Liver (tissue), 3 donors: ENCODE measurements at regions not wholly inside any gene's neighbourhood (a gene's known extent, or its start where the extent isn't known, plus 50 kb on each side); places are given as distances from the start of the nearest gene placed in this dataset.

Experiments
- RAD21 ChIP-seq, 2 donors: IDR thresholded peaks; 2 replicates each; pipeline ENCODE4 v1.6.1; 2016; ENCODE audit warnings: antibody characterized with exemption in 2 of 2, mild to moderate bottlenecking in 2 of 2
- RXRA ChIP-seq, 2 donors: IDR thresholded peaks; 2 replicates each; pipeline ENCODE4 v1.6.1; 2017 to 2018; ENCODE audit warnings: antibody characterized with exemption in 2 of 2, mild to moderate bottlenecking in 1 of 2
- TF ChIP-seq, protein P1 (sequence below): fragments of 150-350 bp; IDR thresholded peaks from 2 replicates; pipeline ENCODE4 v1.5.1; 2017; ENCODE audit warnings: improper control_type of control experiment, low read depth, low read length; ENCODE audit not compliant: missing input control
- donor health status: healthy.
- donor health status: healthy.

DNA sequence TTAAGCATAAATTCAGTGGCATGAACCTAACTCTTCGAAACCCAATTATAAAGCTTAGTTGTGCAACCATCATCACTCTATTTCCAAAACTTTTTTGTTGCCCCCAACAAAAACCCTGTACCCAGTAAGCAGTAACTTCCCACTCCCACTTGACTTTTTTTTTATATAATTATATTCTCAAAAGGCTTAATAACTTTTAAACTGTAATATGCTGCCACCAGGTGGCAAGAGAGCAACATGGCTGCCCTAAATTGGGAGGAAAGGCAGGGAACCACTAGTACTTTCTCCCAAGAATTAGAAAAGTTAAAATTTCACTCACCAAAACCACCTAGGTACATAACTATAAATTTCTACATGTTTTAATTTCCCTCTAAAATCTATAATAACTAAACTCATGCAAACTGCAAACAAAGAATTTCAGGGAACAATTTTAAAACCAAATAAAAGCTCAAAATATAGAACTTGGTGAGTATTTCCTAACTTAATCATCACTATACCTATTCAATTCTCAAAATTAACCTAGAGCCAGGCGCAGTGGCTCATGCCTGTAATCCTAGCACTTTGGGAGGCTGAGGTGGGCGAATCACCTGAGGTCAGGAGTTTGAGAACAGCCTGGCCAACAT lies 50.2 kb upstream of the RNF38 start:
- TF ChIP-seq, protein P1, sequence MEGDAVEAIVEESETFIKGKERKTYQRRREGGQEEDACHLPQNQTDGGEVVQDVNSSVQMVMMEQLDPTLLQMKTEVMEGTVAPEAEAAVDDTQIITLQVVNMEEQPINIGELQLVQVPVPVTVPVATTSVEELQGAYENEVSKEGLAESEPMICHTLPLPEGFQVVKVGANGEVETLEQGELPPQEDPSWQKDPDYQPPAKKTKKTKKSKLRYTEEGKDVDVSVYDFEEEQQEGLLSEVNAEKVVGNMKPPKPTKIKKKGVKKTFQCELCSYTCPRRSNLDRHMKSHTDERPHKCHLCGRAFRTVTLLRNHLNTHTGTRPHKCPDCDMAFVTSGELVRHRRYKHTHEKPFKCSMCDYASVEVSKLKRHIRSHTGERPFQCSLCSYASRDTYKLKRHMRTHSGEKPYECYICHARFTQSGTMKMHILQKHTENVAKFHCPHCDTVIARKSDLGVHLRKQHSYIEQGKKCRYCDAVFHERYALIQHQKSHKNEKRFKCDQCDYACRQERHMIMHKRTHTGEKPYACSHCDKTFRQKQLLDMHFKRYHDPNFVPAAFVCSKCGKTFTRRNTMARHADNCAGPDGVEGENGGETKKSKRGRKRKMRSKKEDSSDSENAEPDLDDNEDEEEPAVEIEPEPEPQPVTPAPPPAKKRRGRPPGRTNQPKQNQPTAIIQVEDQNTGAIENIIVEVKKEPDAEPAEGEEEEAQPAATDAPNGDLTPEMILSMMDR, result peak; percentile 76
- peak; percentile 89 to 90 for TF ChIP-seq RAD21 (IDR thresholded peaks at IDR 0.05)
- TF ChIP-seq RXRA (IDR thresholded peaks at IDR 0.05), result no peak
